GM21825 (cell line): ENCODE measurements at regions not wholly inside any gene's neighbourhood (a gene's known extent, or its start where the extent isn't known, plus 50 kb on each side); places are given as distances from the start of the nearest gene placed in this dataset.

Source experiments
- ATAC-seq: cut with Tn5 transposase; IDR thresholded peaks from one replicate; pipeline ENCODE4 v1.9.1; 2021; ENCODE audit warnings: mild to moderate bottlenecking, moderate library complexity; ENCODE audit not compliant: unreplicated experiment

- ATAC-seq = peak; percentile 100
Observed at GRCh38 chr14:52380294-52380693, 66.2 kb downstream of the PTGER2 start.
